Liver (tissue), 8 donors: ENCODE measurements at regions not wholly inside any gene's neighbourhood (a gene's known extent, or its start where the extent isn't known, plus 50 kb on each side); places are given as distances from the start of the nearest gene placed in this dataset.

ENCODE experiments used
- DNase-seq: peaks from one replicate; pipeline ENCODE4 v3.0.0-alpha.2; 2017; ENCODE audit warnings: low spot score
- H3K27ac ChIP-seq, 2 donors: one replicate each; pipeline ENCODE4 v1.7.0; 2013; ENCODE audit warnings: inconsistent platforms in 2 of 2, low read length in 2 of 2, control low read depth in 1 of 2, low read depth in 1 of 2, mild to moderate bottlenecking in 1 of 2
- H3K27me3 ChIP-seq, 4 donors: one replicate each; pipeline versions ENCODE4 v1.6.1 to v1.7.0; 2013; ENCODE audit warnings: low read length in 3 of 4, inconsistent platforms in 1 of 4, mild to moderate bottlenecking in 1 of 4, moderate library complexity in 1 of 4; ENCODE audit not compliant: control insufficient read depth in 4 of 4, insufficient read depth in 4 of 4
- H3K36me3 ChIP-seq, 4 donors: one replicate each; pipeline versions ENCODE4 v1.6.1 to v1.7.0; 2013; ENCODE audit warnings: low read length in 3 of 4, mild to moderate bottlenecking in 3 of 4, low read depth in 1 of 4, moderate library complexity in 1 of 4; ENCODE audit not compliant: control insufficient read depth in 4 of 4, insufficient read depth in 3 of 4
- H3K4me1 ChIP-seq, 4 donors: one replicate each; pipeline versions ENCODE4 v1.6.1 to v1.7.0; 2013; ENCODE audit warnings: low read length in 3 of 4, mild to moderate bottlenecking in 3 of 4, moderate library complexity in 1 of 4; ENCODE audit not compliant: control insufficient read depth in 4 of 4, insufficient read depth in 4 of 4
- H3K4me3 ChIP-seq, 3 donors: one replicate each; pipeline versions ENCODE4 v1.6.1 to v1.7.0; 2013; ENCODE audit warnings: low read length in 3 of 3, control low read depth in 1 of 3, low read depth in 1 of 3, mild to moderate bottlenecking in 1 of 3
- H3K9ac ChIP-seq, 2 donors: one replicate each; pipeline ENCODE4 v1.7.0; 2013; ENCODE audit warnings: low read length in 2 of 2, mild to moderate bottlenecking in 2 of 2, moderate library complexity in 2 of 2, control low read depth in 1 of 2, low read depth in 1 of 2
- H3K9me3 ChIP-seq, 4 donors: one replicate each; pipeline versions ENCODE4 v1.6.1 to v1.7.0; 2013; ENCODE audit warnings: low read length in 3 of 4; ENCODE audit not compliant: control insufficient read depth in 4 of 4
- ATF3 ChIP-seq: IDR thresholded peaks from 2 replicates; pipeline ENCODE4 v1.6.1; 2016; ENCODE audit warnings: antibody characterized with exemption
- CTCF ChIP-seq: fragments of 150-350 bp; IDR thresholded peaks from 2 replicates; pipeline ENCODE4 v1.5.1; 2017; ENCODE audit warnings: improper control_type of control experiment, low read depth, low read length; ENCODE audit not compliant: missing input control
- EGR1 ChIP-seq, 2 donors: IDR thresholded peaks; 2 replicates each; pipeline ENCODE4 v1.6.1; 2016 to 2018; ENCODE audit warnings: antibody characterized with exemption in 2 of 2, low read depth in 2 of 2
- FOXA1 ChIP-seq: IDR thresholded peaks from 2 replicates; pipeline ENCODE4 v1.6.1; 2016; ENCODE audit warnings: antibody characterized with exemption
- FOXA2 ChIP-seq: IDR thresholded peaks from 2 replicates; pipeline ENCODE4 v1.6.1; 2016; ENCODE audit warnings: antibody characterized with exemption
- GABPA ChIP-seq, 2 donors: IDR thresholded peaks in 1 of 2; conservative IDR thresholded peaks in 1 of 2; 2 replicates each; pipeline ENCODE4 v1.6.1; 2016; ENCODE audit warnings: antibody characterized with exemption in 2 of 2, mild to moderate bottlenecking in 1 of 2, moderate library complexity in 1 of 2
- HNF4A ChIP-seq, 2 donors: conservative IDR thresholded peaks; 2 replicates each; pipeline ENCODE4 v1.6.1; 2016; ENCODE audit warnings: antibody characterized with exemption in 2 of 2, mild to moderate bottlenecking in 2 of 2
- HNF4G ChIP-seq: IDR thresholded peaks from 2 replicates; pipeline ENCODE4 v1.6.1; 2016; ENCODE audit warnings: antibody characterized with exemption
- JUND ChIP-seq, 2 donors: IDR thresholded peaks; 2 replicates each; pipeline ENCODE4 v1.6.1; 2016; ENCODE audit warnings: antibody characterized with exemption in 2 of 2
- MAX ChIP-seq: IDR thresholded peaks from 2 replicates; pipeline ENCODE4 v1.6.1; 2016; ENCODE audit warnings: antibody characterized with exemption
- NR2F2 ChIP-seq: IDR thresholded peaks from 2 replicates; pipeline ENCODE4 v1.6.1; 2016; ENCODE audit warnings: antibody characterized with exemption
- RAD21 ChIP-seq, 2 donors: IDR thresholded peaks; 2 replicates each; pipeline ENCODE4 v1.6.1; 2016; ENCODE audit warnings: antibody characterized with exemption in 2 of 2, mild to moderate bottlenecking in 2 of 2
- REST ChIP-seq: IDR thresholded peaks from 2 replicates; pipeline ENCODE4 v1.6.1; 2016; ENCODE audit warnings: antibody characterized with exemption, mild to moderate bottlenecking
- RXRA ChIP-seq, 2 donors: IDR thresholded peaks; 2 replicates each; pipeline ENCODE4 v1.6.1; 2017 to 2018; ENCODE audit warnings: antibody characterized with exemption in 2 of 2, mild to moderate bottlenecking in 1 of 2
- SP1 ChIP-seq: IDR thresholded peaks from 2 replicates; pipeline ENCODE4 v1.6.1; 2018; ENCODE audit warnings: antibody characterized with exemption, mild to moderate bottlenecking
- TAF1 ChIP-seq: conservative IDR thresholded peaks from 2 replicates; pipeline ENCODE4 v1.6.1; 2016; ENCODE audit warnings: antibody characterized with exemption, mild to moderate bottlenecking
- YY1 ChIP-seq: IDR thresholded peaks from 2 replicates; pipeline ENCODE4 v1.6.1; 2016; ENCODE audit warnings: antibody characterized with exemption, mild to moderate bottlenecking
- ZBTB33 ChIP-seq: IDR thresholded peaks from 2 replicates; pipeline ENCODE4 v1.6.1; 2016; ENCODE audit warnings: antibody characterized with exemption
- WGBS: extraction: QIAGEN DNeasy Blood & Tissue Kit; methylation state at CpG from one replicate; pipeline ENCODE4 v1.1.7; 2013; 5-methylcytosine and 5-hydroxymethylcytosine counted together
- donor health status: healthy.
- donor health status: healthy.
- donor health status: healthy.
- donor health status: healthy.
- donor health status: healthy.

GRCh38 chr9:24127519-24127918, 301.5 kb upstream of the ELAVL2 start:
- H3K36me3 ChIP-seq = no peaks in the 10 kb centered on the region
- no peaks in the 10 kb centered on the region for H3K4me1 ChIP-seq
- TF ChIP-seq SP1 (no peak), TAF1 (no peak), RAD21 (IDR thresholded peaks at IDR 0.05) (no peak), JUND (IDR thresholded peaks at IDR 0.05) (no peak), ATF3 (no peak), YY1 (no peak), CTCF (no peak), ZBTB33 (no peak), EGR1 (IDR thresholded peaks at IDR 0.05; ENCODE audit: low read depth in 2 of 2) (no peak), FOXA2 (no peak), HNF4G (no peak), FOXA1 (no peak), NR2F2 (no peak), GABPA (IDR thresholded peaks at IDR 0.05 in 1 of 2, conservative IDR thresholded peaks at IDR 0.05 in 1 of 2) (no peak), MAX (no peak), RXRA (IDR thresholded peaks at IDR 0.05) (no peak), HNF4A (conservative IDR thresholded peaks at IDR 0.05) (no peak), REST (no peak)
- H3K27ac ChIP-seq = no peak overlapping the region
- H3K9me3 ChIP-seq = no peaks in the 10 kb centered on the region
- no peak for DNase-seq
- H3K9ac ChIP-seq = no peak overlapping the region
- H3K4me3 ChIP-seq = no peak overlapping the region
- 90% methylated on average over 1 of the region's 1 CpG for WGBS
- H3K27me3 ChIP-seq = no peaks in the 10 kb centered on the region

GRCh38 chr9:24118190-24118589, 292.1 kb upstream of the ELAVL2 start:
- Histone ChIP-seq H3K27ac (no peak overlapping the region), H3K4me1 (no peaks in the 10 kb centered on the region), H3K4me3 (no peak overlapping the region), H3K36me3 (no peaks in the 10 kb centered on the region), H3K27me3 (no peaks in the 10 kb centered on the region), H3K9me3 (peaks cover 0 to 4% (median 0%) of the 10 kb centered on the region in 4 donors), H3K9ac (no peak overlapping the region)
- WGBS = 73% methylated on average over 5 of the region's 5 CpGs
- TF ChIP-seq JUND (IDR thresholded peaks at IDR 0.05) (no peak), GABPA (IDR thresholded peaks at IDR 0.05 in 1 of 2, conservative IDR thresholded peaks at IDR 0.05 in 1 of 2) (no peak), CTCF (no peak), YY1 (no peak), EGR1 (IDR thresholded peaks at IDR 0.05; ENCODE audit: low read depth in 2 of 2) (no peak), HNF4A (conservative IDR thresholded peaks at IDR 0.05) (no peak), MAX (no peak), FOXA1 (no peak)
- DNase-seq = no peak
